Ureter (tissue), 1 donor: ENCODE measurements at regions not wholly inside any gene's neighbourhood (a gene's known extent, or its start where the extent isn't known, plus 50 kb on each side); places are given as distances from the start of the nearest gene placed in this dataset.
A peak's percentile ranks its signal among the peaks of the same experiment; 100 is the strongest.

Source experiments
- DNase-seq: peaks from one replicate; pipeline ENCODE4 v3.0.0-alpha.2; 2020; ENCODE audit warnings: low spot score
- donor health status: DM: yes; HTN: yes; CAD: no.

GRCh38 chr17:77684803-77685798, 273.4 kb upstream of the TNRC6C start:
- no peak for DNase-seq

DNA sequence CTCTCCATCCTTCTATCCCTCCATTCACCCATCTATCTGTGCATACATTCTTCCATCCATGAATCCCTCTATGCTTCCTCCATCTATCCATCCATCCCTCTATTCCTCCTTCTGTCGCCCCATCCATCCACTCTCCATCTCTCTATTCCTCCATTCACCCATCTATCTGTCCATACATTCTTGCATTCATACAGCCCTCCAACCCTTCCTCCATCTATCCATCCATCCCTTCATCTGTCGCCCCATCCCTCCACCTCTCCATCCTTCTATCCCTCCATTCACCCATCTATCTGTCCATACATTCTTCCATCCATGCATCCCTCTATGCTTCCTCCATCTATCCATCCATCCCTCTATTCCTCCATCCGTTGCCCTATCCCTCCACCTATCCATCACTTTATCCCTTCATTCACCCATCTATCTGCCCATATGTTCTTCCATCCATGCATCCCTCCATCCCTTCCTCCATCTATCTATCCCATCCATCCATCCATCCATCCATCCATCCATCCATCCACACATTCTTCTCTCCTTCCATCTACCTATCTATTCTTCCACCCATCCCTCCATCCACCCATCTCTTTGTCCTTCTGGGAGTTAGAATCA, 272.5 kb upstream of the TNRC6C start:
- no peak for DNase-seq

DNA sequence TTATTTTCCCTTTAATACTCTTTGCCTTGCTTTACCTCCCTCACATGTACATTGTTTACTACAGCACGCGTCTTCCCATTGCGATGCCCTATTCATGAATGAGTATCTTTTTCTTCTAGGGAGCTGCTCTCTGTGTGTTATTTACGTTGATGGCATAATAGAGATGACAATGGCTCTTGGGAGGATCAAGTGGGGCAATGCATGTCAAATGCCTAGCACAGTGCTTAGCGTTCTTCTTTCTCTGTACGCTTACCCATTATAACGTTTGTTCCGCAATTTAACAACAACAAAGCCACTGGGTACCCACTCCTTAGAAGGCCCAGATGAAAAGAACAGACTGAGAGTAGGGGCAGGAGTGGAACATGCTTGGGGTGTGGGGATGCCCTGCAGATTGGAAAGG, 271.6 kb upstream of the TNRC6C start:
- DNase-seq: no peak

DNA sequence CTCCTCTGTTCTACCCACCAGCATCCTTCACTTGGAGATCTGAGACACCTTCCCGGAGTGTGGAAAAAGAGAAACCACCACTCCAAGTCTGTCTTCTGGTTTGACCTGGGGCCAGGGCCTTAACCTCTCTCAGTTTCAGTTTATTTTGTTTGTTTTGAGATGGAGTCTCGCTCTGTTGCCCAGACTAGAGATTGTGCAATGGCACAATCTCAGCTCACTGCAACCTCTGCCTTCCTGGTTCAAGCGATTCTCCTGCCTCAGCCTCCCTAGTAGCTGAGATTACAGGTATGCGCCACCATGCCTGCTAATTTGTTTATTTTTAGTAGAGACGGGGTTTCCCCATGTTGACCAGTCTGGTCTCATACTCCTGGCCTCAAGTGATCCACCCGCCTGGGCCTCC, 271.1 kb upstream of the TNRC6C start:
- no peak for DNase-seq

DNA sequence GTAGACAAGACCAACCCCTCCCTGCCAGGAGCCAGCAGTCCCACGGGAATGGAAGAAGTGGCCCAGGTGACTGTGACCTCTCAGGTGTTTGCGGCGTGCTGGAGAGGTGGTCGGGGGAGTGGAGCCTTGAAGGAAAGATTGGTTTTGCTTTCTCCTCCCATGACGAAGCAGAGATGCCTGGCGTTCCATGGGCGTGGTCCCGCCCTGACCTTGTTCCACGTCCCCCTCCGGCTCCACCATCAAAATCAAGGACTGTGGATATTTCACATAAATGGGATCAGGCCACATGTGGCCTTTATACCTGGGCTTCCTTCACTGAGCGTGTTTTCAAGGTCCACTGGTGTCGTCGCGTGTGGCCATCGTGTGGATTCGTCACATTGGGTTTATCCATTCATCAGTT, 270.6 kb upstream of the TNRC6C start:
- DNase-seq: no peak

DNA sequence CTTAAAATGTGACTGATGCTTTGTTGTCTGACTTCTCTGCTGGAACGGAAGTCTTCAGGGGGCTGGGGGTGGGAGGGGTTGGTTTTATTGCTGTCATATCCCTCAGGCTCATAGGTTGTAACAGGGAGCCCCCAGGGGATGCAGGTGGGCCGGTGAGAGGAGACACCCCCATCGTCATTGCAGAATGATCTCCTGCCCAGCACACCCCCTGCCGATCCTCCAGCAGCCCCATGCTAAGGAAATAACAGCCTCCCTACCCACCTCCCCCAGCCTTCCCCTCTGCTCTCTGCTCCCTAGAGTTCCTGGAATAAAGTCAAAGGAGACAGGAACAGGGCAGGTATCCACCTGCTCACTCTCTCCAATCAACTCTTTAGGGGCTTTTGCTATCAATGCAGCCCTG, 270.1 kb upstream of the TNRC6C start:
- DNase-seq: no peak

DNA sequence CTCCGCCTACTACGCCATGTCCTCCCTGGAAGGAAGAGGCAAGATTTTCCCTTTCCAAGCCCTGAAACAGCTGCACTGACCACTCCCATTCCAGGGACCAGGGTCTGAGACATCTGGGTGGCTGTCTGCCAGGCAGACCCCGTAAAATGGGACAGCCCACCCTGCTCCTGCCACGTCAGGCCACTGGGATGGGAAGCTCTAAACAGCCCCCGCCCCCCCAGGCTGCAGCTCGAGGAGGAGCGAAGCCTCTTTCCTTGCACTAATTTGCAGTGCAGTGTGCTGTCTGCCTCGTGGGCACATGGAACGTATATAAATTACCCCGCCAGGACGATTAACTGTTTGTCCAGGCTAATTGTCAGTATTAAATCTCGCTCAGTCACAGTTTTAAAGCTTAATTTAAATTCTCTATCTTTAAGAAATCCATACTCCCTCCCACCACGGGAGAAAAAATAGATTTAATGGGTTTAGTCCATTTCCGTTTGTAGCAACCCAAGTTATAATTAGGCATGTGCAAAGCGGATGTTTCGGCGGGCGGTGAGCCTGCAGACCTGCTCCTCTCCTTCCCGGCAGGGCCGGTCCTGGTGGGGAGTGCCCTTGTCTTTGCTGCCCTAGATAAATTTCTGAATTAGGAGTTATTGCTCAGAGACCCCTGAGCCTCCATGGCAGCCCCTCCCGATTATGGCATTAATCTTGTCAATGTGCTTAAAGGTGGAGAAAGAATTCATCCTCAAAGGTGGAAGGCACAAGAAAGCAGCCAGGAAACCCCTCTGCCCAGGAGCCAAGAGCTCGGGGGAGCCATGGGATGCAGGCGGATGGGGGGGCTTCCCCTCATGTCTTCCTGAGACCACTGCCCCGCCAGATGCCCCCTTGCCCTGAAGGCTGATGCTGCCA, 268.0 kb upstream of the TNRC6C start:
- DNase-seq: peak; percentile 40

DNA sequence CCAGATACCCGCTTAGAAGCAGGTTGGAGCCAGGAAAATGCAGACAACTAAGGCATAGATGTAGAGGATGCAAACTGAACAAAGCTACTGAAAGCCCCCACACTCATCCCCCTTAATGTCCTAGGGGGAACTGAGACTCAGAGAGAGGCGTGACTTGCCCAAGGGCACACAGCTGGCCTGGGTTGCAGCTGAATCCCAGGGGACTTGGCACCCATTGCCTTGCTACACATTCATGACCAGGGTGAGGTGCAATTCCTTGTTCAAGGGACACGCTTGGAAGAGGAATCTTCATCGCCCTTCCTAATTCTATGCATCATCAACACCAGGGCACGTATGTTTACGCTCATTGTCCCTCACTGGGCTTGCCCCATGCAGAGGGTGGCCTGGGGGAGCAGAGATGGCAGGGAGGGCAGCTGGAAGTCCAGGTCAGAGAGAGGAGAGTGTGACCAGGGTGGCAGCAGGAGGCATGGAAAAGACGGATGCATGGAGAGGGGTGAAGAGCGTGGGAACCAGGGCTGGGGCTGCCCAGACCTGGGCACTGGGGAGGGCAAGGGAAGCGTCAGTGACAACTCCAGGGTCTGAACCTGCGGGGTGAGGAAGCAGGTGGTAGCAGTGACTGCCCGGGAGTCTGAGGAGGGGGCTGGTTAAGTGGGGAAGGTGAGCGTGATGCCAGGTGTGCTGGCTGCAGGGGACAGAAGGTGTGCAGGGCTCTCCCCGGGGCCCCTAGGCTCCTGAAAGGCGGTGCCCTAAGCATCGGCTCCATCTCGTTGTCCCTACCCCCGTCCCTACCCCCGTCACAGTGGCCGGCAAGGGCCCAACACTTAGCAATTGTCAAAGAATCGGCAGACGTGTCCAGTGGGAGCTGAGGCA, 267.1 kb upstream of the TNRC6C start:
- DNase-seq: peak; percentile 36

- peak; percentile 32 for DNase-seq
These were observed 265.8 kb upstream of the TNRC6C start for GRCh38 chr17:77692571-77693161.

DNA sequence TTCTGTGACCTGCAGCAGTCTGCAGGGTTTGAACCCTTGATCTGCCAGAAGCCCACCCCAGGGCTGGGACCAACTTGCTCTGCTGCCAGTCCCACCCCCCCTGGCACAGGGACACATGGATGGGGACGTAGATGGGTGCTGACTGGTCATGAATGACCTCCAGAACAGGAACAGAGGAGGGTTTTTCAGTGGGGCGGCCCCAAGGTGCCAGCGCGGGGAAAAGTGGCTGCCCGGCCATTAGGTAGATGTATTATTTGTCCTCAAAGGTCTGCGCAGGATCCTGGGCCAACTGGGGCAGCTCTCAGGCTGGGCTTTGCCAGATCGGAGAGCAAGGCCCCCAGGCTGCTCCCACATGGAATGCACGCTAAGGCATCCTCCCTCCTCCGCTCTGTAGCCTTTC, 265.2 kb upstream of the TNRC6C start:
- peak; percentile 31 for DNase-seq

DNA sequence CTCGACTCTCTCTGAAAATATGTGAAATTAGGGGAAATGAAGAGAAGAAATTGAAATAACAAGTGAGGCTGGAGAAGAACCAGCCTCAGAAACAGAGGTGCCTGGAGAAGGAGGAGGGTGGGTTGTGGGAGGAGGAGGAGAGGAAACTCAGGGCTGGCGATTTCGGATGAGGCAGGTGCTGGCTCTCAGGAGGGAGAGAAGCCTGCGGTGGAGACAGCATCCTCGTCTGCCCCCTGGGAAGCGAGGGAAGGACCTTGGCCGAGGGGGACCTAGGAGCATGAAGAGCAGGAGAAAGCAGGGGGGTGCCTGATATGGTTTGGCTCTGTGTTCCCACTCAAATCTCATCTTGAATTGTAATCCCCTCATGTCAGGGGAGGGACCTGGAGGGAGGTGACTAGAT, 264.7 kb upstream of the TNRC6C start:
- peak; percentile 32 for DNase-seq

GRCh38 chr17:77694391-77695363, 263.8 kb upstream of the TNRC6C start:
- DNase-seq: peak; percentile 32

GRCh38 chr17:77695386-77695785, 263.1 kb upstream of the TNRC6C start:
- DNase-seq: peak; percentile 26

GRCh38 chr17:77696151-77696720, 262.3 kb upstream of the TNRC6C start:
- peak; percentile 41 for DNase-seq

- peak; percentile 41 for DNase-seq
These were observed 261.6 kb upstream of the TNRC6C start for GRCh38 chr17:77696721-77697460.

GRCh38 chr17:77697480-77698400, 260.8 kb upstream of the TNRC6C start:
- DNase-seq: peak; percentile 34

- DNase-seq: peak; percentile 14
These were observed 259.4 kb upstream of the TNRC6C start for GRCh38 chr17:77698903-77699623.
